ENCODE measurements at regions not wholly inside any gene's neighbourhood (a gene's known extent, or its start where the extent isn't known, plus 50 kb on each side); places are given as distances from the start of the nearest gene placed in this dataset.
A peak's percentile ranks its signal among the peaks of the same experiment; 100 is the strongest.

- DNase-seq, result no peak
Measured at GRCh38 chr5:68433526-68433922, 218.0 kb downstream of the PIK3R1 start.

DNA sequence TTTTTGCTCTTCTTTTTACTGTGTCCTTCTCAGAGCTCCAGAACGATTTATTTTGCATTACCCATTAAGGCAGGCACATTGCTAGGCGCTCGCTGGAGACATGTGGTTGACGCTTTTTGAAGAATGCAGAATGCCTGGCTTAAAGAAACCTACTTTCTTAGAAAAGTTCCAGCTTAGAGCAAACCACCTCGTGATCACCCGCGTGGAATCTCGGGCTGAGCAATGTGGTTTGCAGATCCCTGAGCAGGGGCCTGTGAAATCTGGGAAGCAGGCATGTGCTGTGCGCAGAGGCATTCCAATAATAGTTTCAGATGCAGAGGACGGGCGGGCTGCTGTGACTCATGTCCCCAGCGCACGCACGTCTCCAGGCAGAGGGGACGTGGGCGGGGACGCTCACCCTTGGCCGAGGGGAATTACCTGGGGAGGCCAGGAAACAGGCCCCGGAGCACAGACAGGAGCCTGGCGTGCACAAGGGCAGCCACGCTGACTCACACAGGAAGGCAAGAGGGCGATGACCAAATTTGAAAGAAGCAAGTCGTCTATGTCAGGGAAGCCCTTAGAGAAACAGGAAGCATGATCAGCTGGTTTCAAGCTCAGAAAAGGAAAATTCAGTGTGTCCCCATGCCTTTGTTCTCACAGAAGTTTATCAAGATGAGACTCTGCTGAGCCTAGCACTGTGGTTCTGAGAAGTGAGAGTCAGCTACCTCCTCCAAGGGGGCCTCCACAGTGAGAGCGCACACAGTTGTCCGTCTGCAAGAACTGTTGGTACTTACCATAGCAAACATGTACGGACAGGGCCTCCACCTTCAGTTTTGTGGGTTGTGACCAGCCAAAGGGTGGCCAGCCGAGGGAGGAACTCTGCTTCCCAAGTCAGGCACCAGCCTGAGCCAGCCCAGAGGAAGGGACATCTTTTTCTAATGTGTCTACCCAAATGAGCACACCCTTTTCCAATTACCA, 218.6 kb downstream of the PIK3R1 start:
- no peak for DNase-seq

GRCh38 chr5:68435611-68436010, 220.1 kb downstream of the PIK3R1 start:
- no peak for DNase-seq

GRCh38 chr5:68436686-68437520, 221.3 kb downstream of the PIK3R1 start:
- DNase-seq, result peak; percentile 23

- no peak for DNase-seq
Measured at GRCh38 chr5:68438876-68439275, 223.3 kb downstream of the PIK3R1 start.

DNA sequence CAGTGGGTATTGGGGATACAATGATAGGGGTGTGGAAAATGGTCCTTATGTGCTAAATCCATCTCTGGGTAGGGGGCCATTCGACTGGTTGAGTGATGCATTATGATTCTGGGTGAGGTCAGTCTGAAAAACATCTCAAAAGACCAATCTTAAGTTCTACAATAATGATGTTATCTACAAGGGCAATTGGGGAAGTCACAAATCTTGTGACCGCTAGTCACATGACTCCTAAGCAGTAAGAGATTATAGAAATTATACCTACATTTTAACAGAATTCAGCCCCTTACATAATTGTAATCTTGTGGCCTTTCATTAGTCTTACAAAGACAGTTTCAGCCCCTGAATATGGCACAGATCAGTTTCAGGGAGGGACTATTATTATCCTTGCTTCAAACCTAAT, 224.7 kb downstream of the PIK3R1 start:
- no peak for DNase-seq

GRCh38 chr5:68440651-68441050, 225.1 kb downstream of the PIK3R1 start:
- DNase-seq, result no peak

DNA sequence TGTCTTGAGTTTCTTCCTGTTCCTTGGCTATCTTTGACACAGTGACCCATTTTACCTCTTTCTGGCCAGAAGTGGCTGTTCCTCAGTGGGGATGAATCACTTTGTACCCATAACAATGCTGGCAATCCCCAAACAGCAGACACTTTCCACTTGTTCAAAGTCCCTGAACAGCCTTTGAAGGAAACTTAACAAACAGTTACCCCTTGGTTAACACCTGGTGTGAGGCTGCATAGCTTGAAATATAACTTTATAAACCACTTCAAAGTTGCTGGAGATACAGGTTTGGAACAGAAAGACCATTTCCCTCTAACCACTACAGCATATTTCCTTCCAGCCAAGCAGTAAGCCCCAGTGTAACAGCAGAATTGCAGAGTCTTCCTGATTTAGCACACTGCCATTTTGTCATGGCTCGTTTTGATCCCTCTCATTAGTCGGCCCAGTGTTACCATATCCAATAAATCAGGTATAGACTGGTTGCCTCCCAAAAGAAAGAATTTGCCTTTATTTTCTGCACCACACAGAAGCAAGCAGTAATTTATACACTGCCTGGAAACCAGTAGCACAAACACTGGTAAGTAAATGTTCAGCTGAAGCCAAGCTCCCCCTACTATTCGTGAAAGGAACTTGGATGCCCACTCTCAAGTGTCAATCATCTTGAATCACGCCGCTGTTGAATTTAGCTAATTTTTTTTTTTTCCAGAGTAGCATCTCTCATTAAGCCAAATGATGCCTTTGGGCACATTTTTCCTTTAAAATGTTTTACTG, 225.9 kb downstream of the PIK3R1 start:
- DNase-seq, result no peak

GRCh38 chr5:68443091-68443490, 227.5 kb downstream of the PIK3R1 start:
- no peak for DNase-seq

GRCh38 chr5:68444048-68444447, 228.5 kb downstream of the PIK3R1 start:
- DNase-seq, result no peak

DNA sequence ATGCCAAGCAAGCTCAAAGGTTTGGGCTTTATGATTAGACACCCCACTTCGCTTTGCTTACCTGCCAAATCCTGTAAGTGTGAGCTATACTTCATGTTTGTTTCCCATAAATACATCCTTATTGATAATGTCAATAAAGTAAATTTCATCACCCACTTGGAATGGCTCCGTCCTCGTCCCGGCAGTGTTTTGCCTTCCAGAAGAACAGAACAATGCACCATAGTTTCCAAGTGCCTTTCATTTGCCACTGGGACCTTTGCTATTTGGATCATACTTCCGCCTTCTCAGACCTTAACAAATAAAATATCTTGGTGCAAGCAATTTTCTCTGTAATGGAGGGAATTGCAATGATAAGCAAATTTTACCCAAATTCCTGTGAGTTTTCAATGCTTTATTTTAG, 229.3 kb downstream of the PIK3R1 start:
- no peak for DNase-seq

DNA sequence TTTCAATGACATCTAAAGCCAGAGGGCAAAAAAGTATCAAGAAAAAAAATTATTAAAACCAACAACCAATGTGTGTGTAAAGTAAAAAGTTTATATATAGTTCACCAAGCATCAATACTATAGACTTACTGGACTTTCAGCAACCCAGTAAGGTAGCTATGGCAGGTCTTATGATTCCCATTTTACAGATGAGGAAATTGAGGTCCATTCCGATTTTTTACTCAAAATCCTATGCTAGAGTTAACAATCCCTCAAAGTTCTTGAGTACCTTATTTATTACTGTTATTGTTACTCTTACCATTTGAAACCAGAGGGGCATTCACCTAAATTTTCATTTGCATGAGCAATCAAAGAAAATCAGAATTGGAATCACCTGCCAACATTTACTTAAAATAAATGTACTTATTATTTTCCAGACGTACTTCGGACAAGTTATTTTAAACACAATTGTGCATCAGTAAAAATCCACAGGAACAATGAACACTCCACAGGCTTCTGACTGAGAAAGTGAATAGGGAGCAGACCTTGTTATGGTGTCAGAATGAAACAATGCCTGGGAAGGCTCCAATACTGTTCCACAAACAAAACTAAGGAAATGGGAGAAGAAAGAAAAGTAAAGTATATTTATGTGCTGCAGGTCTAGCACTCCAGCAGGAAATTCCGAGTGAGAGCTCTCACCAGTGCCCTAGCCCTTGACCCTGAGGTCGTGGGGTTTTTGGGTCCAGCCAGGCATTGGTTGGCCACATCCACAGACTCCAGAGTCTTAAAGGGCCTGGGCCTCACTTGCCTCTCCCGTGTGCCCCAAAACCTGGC, 229.9 kb downstream of the PIK3R1 start:
- DNase-seq, result no peak

DNA sequence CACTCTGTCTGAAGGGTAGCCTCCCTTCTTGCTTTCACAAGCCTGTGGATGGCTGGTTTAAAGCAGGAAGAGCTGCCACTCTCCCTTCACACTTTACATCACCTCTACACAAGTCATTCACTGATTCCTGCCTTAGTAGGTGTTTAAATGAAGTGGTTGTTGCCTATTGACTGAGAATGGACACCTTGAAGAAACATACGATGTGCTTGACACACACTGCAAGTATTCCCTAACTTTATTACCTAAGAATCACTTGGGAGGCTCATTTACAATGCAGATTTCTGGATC, 230.5 kb downstream of the PIK3R1 start:
- DNase-seq, result no peak

DNA sequence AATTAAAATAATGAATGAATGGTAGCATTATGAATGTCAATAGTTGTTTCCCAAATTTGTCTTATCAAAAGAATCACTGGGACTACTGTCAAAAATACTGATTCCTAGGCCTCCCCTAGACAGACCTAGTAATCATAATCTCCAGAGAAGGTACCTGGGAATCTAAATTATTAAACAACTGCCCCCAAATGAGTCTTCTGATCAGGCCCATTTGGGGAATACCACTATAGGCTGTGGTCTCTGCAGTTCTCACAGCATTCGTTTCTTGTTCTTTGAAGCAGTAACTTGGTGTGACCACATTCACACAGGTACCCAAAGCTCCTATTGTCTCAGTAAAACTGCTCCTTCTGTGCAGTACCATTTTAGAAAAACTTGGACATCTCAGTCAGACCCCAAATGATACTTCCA, 230.9 kb downstream of the PIK3R1 start:
- DNase-seq, result no peak

DNA sequence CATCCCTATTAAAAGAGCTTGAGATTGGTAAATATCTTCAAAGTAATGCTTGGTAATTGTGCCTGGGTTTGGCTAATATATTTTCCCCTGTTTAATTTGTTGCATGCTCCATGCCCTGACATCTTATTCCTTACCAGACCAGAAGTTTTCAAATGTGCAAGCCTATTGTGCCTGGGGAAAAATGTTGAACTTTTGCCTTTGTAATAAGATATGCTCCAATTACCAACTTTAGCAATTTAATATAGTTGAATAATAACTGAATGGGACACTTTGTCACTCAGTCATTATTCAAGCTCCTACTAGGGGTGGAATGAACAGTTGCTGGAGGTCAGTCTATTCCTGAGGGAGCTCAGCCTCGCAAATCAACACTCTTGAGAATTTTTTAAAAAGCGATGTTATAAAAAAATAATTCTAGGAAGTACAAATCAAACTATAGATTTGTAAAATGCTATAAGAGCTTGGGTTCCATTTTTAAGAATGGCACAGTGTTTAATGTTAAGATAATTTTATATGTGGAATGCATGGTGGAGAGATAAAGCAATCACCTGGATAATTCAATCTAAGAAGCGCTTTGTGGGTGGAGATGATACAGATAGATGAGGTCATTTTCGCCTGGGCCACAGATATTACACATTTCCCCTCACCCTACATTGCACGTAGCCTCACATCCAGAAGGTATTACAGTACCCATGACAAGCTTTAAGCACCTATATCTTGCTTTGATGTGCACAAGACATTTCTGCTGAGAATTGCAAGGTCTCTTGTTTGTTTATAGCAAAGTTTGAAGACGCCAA, 231.8 kb downstream of the PIK3R1 start:
- DNase-seq, result no peak

DNA sequence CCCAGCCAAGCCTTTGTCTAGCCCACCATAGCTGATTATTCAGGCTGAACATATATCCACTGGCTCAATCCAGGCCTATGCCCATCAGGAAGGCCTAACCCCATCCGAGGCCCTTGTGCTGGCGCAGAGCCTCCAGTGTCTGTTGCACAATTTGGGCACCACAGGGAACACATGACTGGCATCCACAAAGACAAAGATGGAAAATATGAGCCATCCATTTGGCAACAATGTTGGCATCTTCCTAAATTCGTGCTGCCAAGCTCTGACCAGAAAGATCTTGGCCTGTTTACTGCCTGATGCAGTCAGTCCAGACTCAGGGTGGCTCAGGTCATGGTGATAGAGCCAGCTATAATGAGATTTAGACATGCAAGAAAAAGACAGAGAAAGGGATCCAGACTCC, 233.8 kb downstream of the PIK3R1 start:
- DNase-seq, result peak; percentile 2

- no peak for DNase-seq
Measured at GRCh38 chr5:68450245-68450852, 234.8 kb downstream of the PIK3R1 start.

GRCh38 chr5:68452286-68452685, 236.7 kb downstream of the PIK3R1 start:
- DNase-seq, result no peak

DNA sequence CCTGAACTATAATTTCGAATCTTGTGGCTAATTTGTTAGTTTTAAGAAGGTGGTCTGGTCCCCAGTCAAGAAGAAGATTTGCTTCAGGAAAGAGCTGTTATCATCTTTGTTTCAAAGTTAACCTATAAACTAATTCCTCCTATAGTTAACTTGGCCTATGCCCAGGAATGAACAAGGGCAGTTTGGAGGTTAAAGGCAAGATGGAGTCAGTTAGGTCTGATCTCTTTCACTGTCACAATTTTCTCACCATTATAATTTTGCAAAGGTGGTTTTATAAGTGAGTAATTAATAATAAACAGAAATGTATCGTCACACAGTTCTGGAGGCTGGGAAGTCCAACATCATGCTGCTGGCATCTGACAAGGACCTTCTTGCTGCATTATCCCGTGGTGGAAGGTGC, 238.6 kb downstream of the PIK3R1 start:
- no peak for DNase-seq

DNA sequence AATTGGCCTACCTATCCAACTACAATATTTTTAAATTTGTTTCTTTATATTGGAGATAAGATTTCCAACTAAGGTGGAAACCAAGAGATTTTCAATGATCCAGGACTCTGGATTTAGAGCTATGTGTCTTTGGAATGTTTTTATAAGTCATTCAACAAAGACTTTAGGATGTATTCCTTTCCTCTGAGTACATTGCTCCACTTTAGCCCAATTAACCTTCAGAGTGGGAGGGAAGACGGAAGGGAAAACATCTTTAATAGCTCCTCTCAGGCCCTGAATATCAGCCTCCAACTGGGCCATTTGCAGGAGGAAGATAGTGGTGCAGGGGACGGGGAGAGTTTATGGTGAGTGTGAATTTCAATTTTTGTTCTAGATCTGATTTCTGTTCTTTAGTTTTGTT, 239.2 kb downstream of the PIK3R1 start:
- DNase-seq, result no peak

DNA sequence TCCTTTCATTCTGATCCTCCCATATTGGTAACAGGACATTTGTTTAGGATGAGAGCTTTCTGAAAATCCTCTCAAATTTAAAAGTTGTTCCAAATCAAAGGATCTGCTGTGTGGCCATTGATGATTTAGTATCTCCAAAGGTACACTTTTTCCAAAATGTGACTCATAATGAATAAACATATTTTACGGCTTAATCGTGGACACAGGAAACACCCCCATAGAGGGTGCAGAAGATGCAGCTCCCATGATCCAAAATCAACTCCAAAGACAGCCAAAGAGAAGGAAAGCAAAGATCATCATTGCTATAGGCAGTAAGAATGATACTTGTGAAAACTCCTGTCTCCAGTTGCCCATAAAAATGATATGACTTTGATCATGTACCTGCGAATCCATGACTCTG, 239.7 kb downstream of the PIK3R1 start:
- no peak for DNase-seq

Data from NCI-H82 (cell line).